RCC 7860 (cell line): ENCODE measurements at regions not wholly inside any gene's neighbourhood (a gene's known extent, or its start where the extent isn't known, plus 50 kb on each side); places are given as distances from the start of the nearest gene placed in this dataset.

Experiments used
- DNase-seq: peaks from one replicate; pipeline ENCODE4 v3.0.0-alpha.2; 2015; ENCODE audit warnings: low spot score
- FAIRE-seq: peaks from 2 replicates; lab custom pipeline; 2012; peaks lifted over from hg19 to GRCh38; lab: Jason Lieb, UNC

- no peak for FAIRE-seq
- DNase-seq, result no peak
These were observed 300.7 kb upstream of the PDGFD start for GRCh38 chr11:104464691-104465090.

GRCh38 chr11:104462341-104462740 is 298.4 kb upstream of the PDGFD start:
- DNase-seq (no peak), FAIRE-seq (no peak)

- no peak for FAIRE-seq
- no peak for DNase-seq
These were observed 287.4 kb upstream of the PDGFD start for GRCh38 chr11:104451197-104451893.

GRCh38 chr11:104443387-104443786 is 279.4 kb upstream of the PDGFD start:
- DNase-seq, result no peak
- no peak for FAIRE-seq

GRCh38 chr11:104442321-104442720 is 278.4 kb upstream of the PDGFD start:
- FAIRE-seq (peak; percentile 29), DNase-seq (no peak)

- FAIRE-seq (no peak), DNase-seq (no peak)
These were observed 271.5 kb upstream of the PDGFD start for GRCh38 chr11:104435494-104435893.

GRCh38 chr11:104433751-104434150 is 269.8 kb upstream of the PDGFD start:
- no peak for DNase-seq
- FAIRE-seq, result no peak

- FAIRE-seq, result no peak
These were observed 269.0 kb upstream of the PDGFD start for GRCh38 chr11:104432981-104433380.

GRCh38 chr11:104432526-104432925 is 268.6 kb upstream of the PDGFD start:
- no peak for FAIRE-seq
- DNase-seq, result no peak

More at GRCh38 chr11:104432981-104433380, 269.0 kb upstream of the PDGFD start:
- DNase-seq, result no peak

- no peak for DNase-seq
- no peak for FAIRE-seq
These were observed 258.5 kb upstream of the PDGFD start for GRCh38 chr11:104422324-104422944.

- FAIRE-seq (no peak), DNase-seq (no peak)
These were observed 246.4 kb upstream of the PDGFD start for GRCh38 chr11:104410336-104410735.

- no peak for DNase-seq
- no peak for FAIRE-seq
These were observed 244.7 kb upstream of the PDGFD start for GRCh38 chr11:104408630-104409029.

GRCh38 chr11:104405277-104405676 is 241.3 kb upstream of the PDGFD start:
- DNase-seq (no peak), FAIRE-seq (no peak)

- DNase-seq (peak; percentile 37), FAIRE-seq (peak; percentile 59)
These were observed 240.6 kb upstream of the PDGFD start for GRCh38 chr11:104404231-104405175.

GRCh38 chr11:104402812-104403521 is 239.0 kb upstream of the PDGFD start:
- FAIRE-seq (no peak), DNase-seq (no peak)

GRCh38 chr11:104394508-104394907 is 230.6 kb upstream of the PDGFD start:
- FAIRE-seq (no peak), DNase-seq (no peak)

- FAIRE-seq, result peak; percentile 93
- DNase-seq, result peak; percentile 85
These were observed 226.7 kb upstream of the PDGFD start for GRCh38 chr11:104390651-104391050.

GRCh38 chr11:104385884-104386283 is 221.9 kb upstream of the PDGFD start:
- DNase-seq, result no peak
- FAIRE-seq, result no peak

GRCh38 chr11:104380358-104380757 is 216.4 kb upstream of the PDGFD start:
- FAIRE-seq (no peak), DNase-seq (no peak)

GRCh38 chr11:104372111-104372510 is 208.2 kb upstream of the PDGFD start:
- FAIRE-seq, result no peak
- no peak for DNase-seq

GRCh38 chr11:104370478-104370877 is 206.5 kb upstream of the PDGFD start:
- no peak for DNase-seq
- no peak for FAIRE-seq
